ENCODE measurements at regions not wholly inside any gene's neighbourhood (a gene's known extent, or its start where the extent isn't known, plus 50 kb on each side); places are given as distances from the start of the nearest gene placed in this dataset.

DNA sequence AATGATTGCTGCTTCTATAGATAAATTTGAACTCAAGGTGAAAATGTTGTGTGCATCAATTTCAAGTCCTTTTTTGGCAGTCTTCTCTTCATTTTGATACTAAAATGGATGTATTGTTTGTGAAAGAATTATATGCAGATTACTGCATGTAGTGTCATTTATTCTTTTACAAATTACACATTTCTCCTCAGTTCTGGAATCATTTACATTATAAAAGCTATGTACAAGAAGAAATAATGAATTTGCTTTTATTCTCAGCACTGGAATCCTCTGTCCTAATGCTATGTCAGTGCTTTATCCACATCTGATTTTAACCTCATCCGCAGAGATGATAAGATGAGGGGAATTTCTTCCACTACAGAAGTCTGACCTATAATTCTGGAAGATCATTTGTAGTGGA lies 220.8 kb upstream of the UBE2E3 start:
- H2AFZ ChIP-seq (ENCODE audit: low read length), result no peak overlapping the region
- H4K20me1 ChIP-seq (ENCODE audit: insufficient read depth, low read length), result no peaks in the 10 kb centered on the region
- no peak overlapping the region for H3K4me3 ChIP-seq (ENCODE audit: low read length)
- no peaks in the 10 kb centered on the region for H3K9me2 ChIP-seq (replicated peaks; ENCODE audit: insufficient read depth, low read length)
- DNase-seq, result no peak
- no peaks in the 10 kb centered on the region for H3K4me1 ChIP-seq (ENCODE audit: low read length)
- no peaks in the 10 kb centered on the region for H3K36me3 ChIP-seq (replicated peaks; ENCODE audit: insufficient read depth, low read length)
- no peaks in the 10 kb centered on the region for H3K79me2 ChIP-seq (ENCODE audit: low read length)
- no peak for TF ChIP-seq EZH2 (optimal IDR thresholded peaks at IDR 0.05; ENCODE audit: low read depth, low read length)
- no peak for TF ChIP-seq EZH2phosphoT487 (IDR thresholded peaks at IDR 0.05; ENCODE audit: low read length)
- TF ChIP-seq, protein P1, sequence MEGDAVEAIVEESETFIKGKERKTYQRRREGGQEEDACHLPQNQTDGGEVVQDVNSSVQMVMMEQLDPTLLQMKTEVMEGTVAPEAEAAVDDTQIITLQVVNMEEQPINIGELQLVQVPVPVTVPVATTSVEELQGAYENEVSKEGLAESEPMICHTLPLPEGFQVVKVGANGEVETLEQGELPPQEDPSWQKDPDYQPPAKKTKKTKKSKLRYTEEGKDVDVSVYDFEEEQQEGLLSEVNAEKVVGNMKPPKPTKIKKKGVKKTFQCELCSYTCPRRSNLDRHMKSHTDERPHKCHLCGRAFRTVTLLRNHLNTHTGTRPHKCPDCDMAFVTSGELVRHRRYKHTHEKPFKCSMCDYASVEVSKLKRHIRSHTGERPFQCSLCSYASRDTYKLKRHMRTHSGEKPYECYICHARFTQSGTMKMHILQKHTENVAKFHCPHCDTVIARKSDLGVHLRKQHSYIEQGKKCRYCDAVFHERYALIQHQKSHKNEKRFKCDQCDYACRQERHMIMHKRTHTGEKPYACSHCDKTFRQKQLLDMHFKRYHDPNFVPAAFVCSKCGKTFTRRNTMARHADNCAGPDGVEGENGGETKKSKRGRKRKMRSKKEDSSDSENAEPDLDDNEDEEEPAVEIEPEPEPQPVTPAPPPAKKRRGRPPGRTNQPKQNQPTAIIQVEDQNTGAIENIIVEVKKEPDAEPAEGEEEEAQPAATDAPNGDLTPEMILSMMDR (IDR thresholded peaks at IDR 0.05; ENCODE audit: low read length), result no peak
- H3K27me3 ChIP-seq (replicated peaks; ENCODE audit: insufficient read depth, low read length), result no peaks in the 10 kb centered on the region
- no peak overlapping the region for H3K9ac ChIP-seq (ENCODE audit: low read length)
- H3K9me3 ChIP-seq (replicated peaks; ENCODE audit: insufficient read depth, low read length), result no peaks in the 10 kb centered on the region
- H3F3A ChIP-seq (ENCODE audit: insufficient read depth, low read length), result no peaks in the 10 kb centered on the region
- H3K27ac ChIP-seq (ENCODE audit: low read length), result no peak overlapping the region
- no peak overlapping the region for H3K4me2 ChIP-seq (ENCODE audit: low read depth, low read length)

DNA sequence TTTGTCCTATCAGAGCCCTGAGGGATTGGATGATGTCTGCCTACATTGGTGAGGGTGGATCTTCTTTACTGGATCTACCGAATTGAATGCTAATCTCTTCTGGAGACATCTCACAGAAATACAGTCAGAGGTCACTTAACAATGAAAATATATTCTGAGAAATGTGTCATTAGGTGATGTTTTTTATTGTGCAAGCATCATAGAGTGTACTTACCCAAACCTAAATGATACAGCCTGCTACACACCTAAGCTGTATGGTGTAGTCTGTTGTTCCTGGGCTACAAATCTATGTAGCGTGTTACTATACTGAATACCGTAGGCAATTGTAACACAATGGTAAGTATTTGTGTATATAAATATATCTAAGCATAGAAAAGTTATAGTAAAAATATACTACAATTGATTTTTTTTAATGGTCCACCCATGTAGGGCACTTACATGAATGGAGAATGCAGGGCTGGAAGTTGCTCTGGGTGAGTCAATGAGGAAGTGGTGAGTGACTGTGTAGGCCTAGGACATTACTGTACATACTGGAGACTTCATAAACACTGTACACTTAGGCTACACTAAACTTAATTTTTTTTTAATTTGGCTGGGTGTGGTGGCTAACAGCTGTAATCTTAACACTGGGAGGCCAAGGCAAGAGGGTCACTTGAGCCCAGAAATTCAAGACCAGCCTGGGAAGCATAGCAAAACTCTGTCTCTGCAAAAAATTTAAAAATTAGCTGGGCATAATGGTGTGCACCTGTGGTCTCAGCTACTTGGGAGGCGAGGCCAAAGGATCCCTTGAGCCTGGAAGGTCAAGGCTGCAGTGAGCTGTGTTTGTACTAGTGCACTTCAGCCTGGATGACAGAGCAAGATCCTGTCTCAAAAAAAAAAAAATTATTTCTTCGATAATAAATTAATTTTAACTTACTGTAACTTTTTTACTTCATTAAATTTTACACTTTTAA lies 226.3 kb upstream of the UBE2E3 start:
- Histone ChIP-seq H3K27ac (ENCODE audit: low read length) (no peak overlapping the region), H2AFZ (ENCODE audit: low read length) (no peak overlapping the region)

GRCh38 chr2:180751306-180751920 lies 229.0 kb upstream of the UBE2E3 start:
- Histone ChIP-seq H4K20me1 (ENCODE audit: insufficient read depth, low read length) (no peaks in the 10 kb centered on the region), H3K9ac (ENCODE audit: low read length) (no peak overlapping the region), H3K9me2 (replicated peaks; ENCODE audit: insufficient read depth, low read length) (no peaks in the 10 kb centered on the region), H3K9me3 (replicated peaks; ENCODE audit: insufficient read depth, low read length) (no peaks in the 10 kb centered on the region), H3K27me3 (replicated peaks; ENCODE audit: insufficient read depth, low read length) (no peaks in the 10 kb centered on the region), H3K27ac (ENCODE audit: low read length) (no peak overlapping the region), H3K4me1 (ENCODE audit: low read length) (no peaks in the 10 kb centered on the region), H2AFZ (ENCODE audit: low read length) (no peak overlapping the region), H3K79me2 (ENCODE audit: low read length) (no peaks in the 10 kb centered on the region), H3F3A (ENCODE audit: insufficient read depth, low read length) (no peaks in the 10 kb centered on the region), H3K36me3 (replicated peaks; ENCODE audit: insufficient read depth, low read length) (no peaks in the 10 kb centered on the region), H3K4me3 (ENCODE audit: low read length) (no peak overlapping the region), H3K4me2 (ENCODE audit: low read depth, low read length) (no peak overlapping the region)
- TF ChIP-seq, protein P1 (IDR thresholded peaks at IDR 0.05; ENCODE audit: low read length), result no peak
- TF ChIP-seq EZH2phosphoT487 (IDR thresholded peaks at IDR 0.05; ENCODE audit: low read length), result no peak
- no peak for TF ChIP-seq EZH2 (optimal IDR thresholded peaks at IDR 0.05; ENCODE audit: low read depth, low read length)
- DNase-seq, result no peak

More for the DNA sequence above, 226.3 kb upstream of the UBE2E3 start:
- no peak overlapping the region for H3K4me2 ChIP-seq (ENCODE audit: low read depth, low read length)
- H3K4me3 ChIP-seq (ENCODE audit: low read length), result no peak overlapping the region
- H3F3A ChIP-seq (ENCODE audit: insufficient read depth, low read length), result no peaks in the 10 kb centered on the region
- H3K27me3 ChIP-seq (replicated peaks; ENCODE audit: insufficient read depth, low read length), result no peaks in the 10 kb centered on the region
- DNase-seq, result no peak
- no peaks in the 10 kb centered on the region for H4K20me1 ChIP-seq (ENCODE audit: insufficient read depth, low read length)
- TF ChIP-seq, protein P1 (IDR thresholded peaks at IDR 0.05; ENCODE audit: low read length), result no peak
- TF ChIP-seq EZH2phosphoT487 (IDR thresholded peaks at IDR 0.05; ENCODE audit: low read length), result no peak
- no peak for TF ChIP-seq EZH2 (optimal IDR thresholded peaks at IDR 0.05; ENCODE audit: low read depth, low read length)
- no peaks in the 10 kb centered on the region for H3K4me1 ChIP-seq (ENCODE audit: low read length)
- H3K9me3 ChIP-seq (replicated peaks; ENCODE audit: insufficient read depth, low read length), result no peaks in the 10 kb centered on the region
- H3K9me2 ChIP-seq (replicated peaks; ENCODE audit: insufficient read depth, low read length), result no peaks in the 10 kb centered on the region
- H3K36me3 ChIP-seq (replicated peaks; ENCODE audit: insufficient read depth, low read length), result no peaks in the 10 kb centered on the region
- H3K79me2 ChIP-seq (ENCODE audit: low read length), result no peaks in the 10 kb centered on the region
- H3K9ac ChIP-seq (ENCODE audit: low read length), result no peak overlapping the region
